ENCODE measurements at regions not wholly inside any gene's neighbourhood (a gene's known extent, or its start where the extent isn't known, plus 50 kb on each side); places are given as distances from the start of the nearest gene placed in this dataset.

DNA sequence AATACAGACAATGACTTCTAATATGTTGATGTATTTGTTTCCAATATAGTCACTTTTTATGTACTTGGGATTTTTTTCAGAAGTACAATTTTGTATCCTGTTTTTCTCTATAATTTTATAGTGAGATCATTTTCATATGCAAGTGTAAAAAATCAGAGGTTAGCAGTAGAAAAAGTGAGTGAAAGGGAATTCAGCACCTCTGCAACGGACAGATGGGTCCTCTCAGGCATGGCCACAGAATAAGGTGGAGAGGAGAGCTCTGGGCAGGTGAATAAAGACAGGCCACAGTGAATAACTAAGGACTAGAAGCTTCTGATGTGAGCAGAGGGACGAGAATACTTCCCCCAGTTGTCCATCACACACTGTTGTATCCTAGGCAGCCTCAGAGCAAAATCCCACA lies 210.1 kb upstream of the CNR1 start:
- H3K9ac ChIP-seq (ENCODE audit: low read length): no peak overlapping the region
- H3K27ac ChIP-seq (ENCODE audit: low read depth, low read length): peak overlapping the region; percentile 45
- FAIRE-seq (no peak), DNase-seq (ENCODE audit: low read depth) (no peak)
- H3K27me3 Mint-ChIP-seq (ENCODE audit: low read depth, unreplicated experiment): peaks cover 8% of the 10 kb centered on the region
- no peak overlapping the region for H3K4me3 Mint-ChIP-seq (ENCODE audit: unreplicated experiment)
- peaks cover 35% of the 10 kb centered on the region for H3K27me3 ChIP-seq (ENCODE audit: insufficient read depth, low read length)
- peaks cover 2% of the 10 kb centered on the region for H3K36me3 Mint-ChIP-seq (ENCODE audit: low read depth, unreplicated experiment)
- peaks cover 41% of the 10 kb centered on the region for H3K4me1 ChIP-seq (ENCODE audit: insufficient read depth, low read length)
- H3K9me3 Mint-ChIP-seq (ENCODE audit: unreplicated experiment): peaks cover 4% of the 10 kb centered on the region
- H3K36me3 ChIP-seq (ENCODE audit: insufficient read depth, low read length): no peaks in the 10 kb centered on the region
- H3K9me3 ChIP-seq (ENCODE audit: insufficient read depth, low read depth, low read length): no peaks in the 10 kb centered on the region
- H3K4me2 ChIP-seq (ENCODE audit: low read length): peak overlapping the region; percentile 61
- no peaks in the 10 kb centered on the region for H4K20me1 ChIP-seq (ENCODE audit: insufficient read depth, low read length)
- peak overlapping the region; percentile 75 for H3K27ac Mint-ChIP-seq (ENCODE audit: unreplicated experiment)
- H3K79me2 ChIP-seq (ENCODE audit: insufficient read depth, low read length): no peaks in the 10 kb centered on the region
- H3K4me1 Mint-ChIP-seq (ENCODE audit: low read depth, unreplicated experiment): peaks cover 52% of the 10 kb centered on the region
- TF ChIP-seq, protein P1, sequence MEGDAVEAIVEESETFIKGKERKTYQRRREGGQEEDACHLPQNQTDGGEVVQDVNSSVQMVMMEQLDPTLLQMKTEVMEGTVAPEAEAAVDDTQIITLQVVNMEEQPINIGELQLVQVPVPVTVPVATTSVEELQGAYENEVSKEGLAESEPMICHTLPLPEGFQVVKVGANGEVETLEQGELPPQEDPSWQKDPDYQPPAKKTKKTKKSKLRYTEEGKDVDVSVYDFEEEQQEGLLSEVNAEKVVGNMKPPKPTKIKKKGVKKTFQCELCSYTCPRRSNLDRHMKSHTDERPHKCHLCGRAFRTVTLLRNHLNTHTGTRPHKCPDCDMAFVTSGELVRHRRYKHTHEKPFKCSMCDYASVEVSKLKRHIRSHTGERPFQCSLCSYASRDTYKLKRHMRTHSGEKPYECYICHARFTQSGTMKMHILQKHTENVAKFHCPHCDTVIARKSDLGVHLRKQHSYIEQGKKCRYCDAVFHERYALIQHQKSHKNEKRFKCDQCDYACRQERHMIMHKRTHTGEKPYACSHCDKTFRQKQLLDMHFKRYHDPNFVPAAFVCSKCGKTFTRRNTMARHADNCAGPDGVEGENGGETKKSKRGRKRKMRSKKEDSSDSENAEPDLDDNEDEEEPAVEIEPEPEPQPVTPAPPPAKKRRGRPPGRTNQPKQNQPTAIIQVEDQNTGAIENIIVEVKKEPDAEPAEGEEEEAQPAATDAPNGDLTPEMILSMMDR (IDR thresholded peaks at IDR 0.05; ENCODE audit: insufficient read depth, low read depth, low read length): no peak
- TF ChIP-seq EZH2 (IDR thresholded peaks at IDR 0.05; ENCODE audit: insufficient read depth, low read length): no peak
- H2AFZ ChIP-seq (ENCODE audit: low read depth, low read length): no peak overlapping the region
- no peak overlapping the region for H3K4me3 ChIP-seq (ENCODE audit: insufficient read depth, low read depth, low read length)

DNA sequence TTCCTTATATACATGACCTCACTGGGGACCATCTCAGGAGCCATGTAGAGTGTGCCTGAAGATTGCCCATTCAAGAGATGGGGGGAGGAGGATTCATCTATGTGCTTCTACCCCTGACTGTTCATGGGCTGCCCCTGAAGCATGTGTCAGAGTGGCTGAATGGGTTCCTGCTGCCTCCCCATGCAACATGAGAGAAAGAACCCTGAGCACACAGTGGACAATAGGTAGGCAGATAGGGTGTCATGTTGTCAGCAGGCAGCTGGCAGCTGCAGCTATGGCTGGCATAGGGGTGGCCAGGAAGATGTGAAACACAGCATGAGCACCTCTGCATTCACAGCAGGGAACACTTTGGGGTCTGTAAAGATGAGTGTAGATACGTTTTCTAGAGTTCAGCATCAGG lies 208.4 kb upstream of the CNR1 start:
- Histone ChIP-seq H2AFZ (ENCODE audit: low read depth, low read length) (no peak overlapping the region), H3K27ac (ENCODE audit: low read depth, low read length) (no peak overlapping the region), H3K36me3 (ENCODE audit: insufficient read depth, low read length) (no peaks in the 10 kb centered on the region), H4K20me1 (ENCODE audit: insufficient read depth, low read length) (no peaks in the 10 kb centered on the region), H3K27me3 (ENCODE audit: insufficient read depth, low read length) (peaks cover 38% of the 10 kb centered on the region), H3K4me1 (ENCODE audit: insufficient read depth, low read length) (peaks cover 24% of the 10 kb centered on the region), H3K9me3 (ENCODE audit: insufficient read depth, low read depth, low read length) (no peaks in the 10 kb centered on the region), H3K9ac (ENCODE audit: low read length) (no peak overlapping the region), H3K79me2 (ENCODE audit: insufficient read depth, low read length) (no peaks in the 10 kb centered on the region), H3K4me3 (ENCODE audit: insufficient read depth, low read depth, low read length) (no peak overlapping the region), H3K4me2 (ENCODE audit: low read length) (no peak overlapping the region)
- DNase-seq (ENCODE audit: low read depth): no peak
- FAIRE-seq: no peak
- H3K36me3 Mint-ChIP-seq (ENCODE audit: low read depth, unreplicated experiment): peaks cover 2% of the 10 kb centered on the region
- H3K27ac Mint-ChIP-seq (ENCODE audit: unreplicated experiment): no peak overlapping the region
- H3K4me3 Mint-ChIP-seq (ENCODE audit: unreplicated experiment): no peak overlapping the region
- TF ChIP-seq, protein P1 (IDR thresholded peaks at IDR 0.05; ENCODE audit: insufficient read depth, low read depth, low read length): no peak
- no peak for TF ChIP-seq EZH2 (IDR thresholded peaks at IDR 0.05; ENCODE audit: insufficient read depth, low read length)
- peaks cover 39% of the 10 kb centered on the region for H3K4me1 Mint-ChIP-seq (ENCODE audit: low read depth, unreplicated experiment)
- peaks cover 4% of the 10 kb centered on the region for H3K9me3 Mint-ChIP-seq (ENCODE audit: unreplicated experiment)
- H3K27me3 Mint-ChIP-seq (ENCODE audit: low read depth, unreplicated experiment): peaks cover 14% of the 10 kb centered on the region

DNA sequence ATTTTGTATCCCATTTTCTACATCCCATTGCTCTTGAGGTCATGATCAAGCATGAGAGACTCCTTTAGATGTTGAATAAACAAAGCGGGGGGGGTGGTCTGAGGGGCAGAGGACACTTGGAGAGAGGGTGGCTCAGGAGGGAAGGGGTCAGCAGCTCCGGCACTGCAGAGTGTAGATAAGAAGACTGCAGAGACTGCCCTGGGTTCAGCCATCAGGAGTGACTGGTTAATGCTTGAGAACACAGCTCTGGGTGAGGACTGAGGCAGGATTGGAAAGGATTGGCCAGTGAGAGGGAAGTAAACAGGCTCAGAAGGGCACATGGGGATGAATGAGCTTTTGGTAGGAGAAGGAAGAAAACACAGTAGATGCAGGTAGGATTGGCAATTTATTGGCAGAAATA lies 205.3 kb upstream of the CNR1 start:
- no peaks in the 10 kb centered on the region for H3K36me3 ChIP-seq (ENCODE audit: insufficient read depth, low read length)
- no peaks in the 10 kb centered on the region for H3K9me3 ChIP-seq (ENCODE audit: insufficient read depth, low read depth, low read length)
- no peaks in the 10 kb centered on the region for H4K20me1 ChIP-seq (ENCODE audit: insufficient read depth, low read length)
- H3K4me3 ChIP-seq (ENCODE audit: insufficient read depth, low read depth, low read length): no peak overlapping the region
- H3K9ac ChIP-seq (ENCODE audit: low read length): no peak overlapping the region
- Mint-ChIP-seq H3K4me3 (ENCODE audit: unreplicated experiment) (no peak overlapping the region), H3K36me3 (ENCODE audit: low read depth, unreplicated experiment) (peaks cover 2% of the 10 kb centered on the region), H3K4me1 (ENCODE audit: low read depth, unreplicated experiment) (peaks cover 20% of the 10 kb centered on the region), H3K27me3 (ENCODE audit: low read depth, unreplicated experiment) (peaks cover 14% of the 10 kb centered on the region), H3K9me3 (ENCODE audit: unreplicated experiment) (peaks cover 6% of the 10 kb centered on the region), H3K27ac (ENCODE audit: unreplicated experiment) (no peak overlapping the region)
- no peak overlapping the region for H2AFZ ChIP-seq (ENCODE audit: low read depth, low read length)
- H3K79me2 ChIP-seq (ENCODE audit: insufficient read depth, low read length): no peaks in the 10 kb centered on the region
- FAIRE-seq: no peak
- DNase-seq (ENCODE audit: low read depth): no peak
- peaks cover 27% of the 10 kb centered on the region for H3K27me3 ChIP-seq (ENCODE audit: insufficient read depth, low read length)
- TF ChIP-seq EZH2 (IDR thresholded peaks at IDR 0.05; ENCODE audit: insufficient read depth, low read length): no peak
- TF ChIP-seq, protein P1 (IDR thresholded peaks at IDR 0.05; ENCODE audit: insufficient read depth, low read depth, low read length): no peak
- H3K4me2 ChIP-seq (ENCODE audit: low read length): no peak overlapping the region
- H3K27ac ChIP-seq (ENCODE audit: low read depth, low read length): no peak overlapping the region
- H3K4me1 ChIP-seq (ENCODE audit: insufficient read depth, low read length): peaks cover 16% of the 10 kb centered on the region

Data from astrocyte (in vitro differentiated cells and primary cell).